ENCODE measurements at regions not wholly inside any gene's neighbourhood (a gene's known extent, or its start where the extent isn't known, plus 50 kb on each side); places are given as distances from the start of the nearest gene placed in this dataset.

GRCh38 chr11:107157809-107158187, 139.5 kb upstream of the GUCY1A2 start:
- peak overlapping the region in 1 of 2 donors; percentile 50 for H3K27ac ChIP-seq (ENCODE audit: low read depth in 1 of 2, low read length in 2 of 2)
- H3K36me3 ChIP-seq (ENCODE audit: control insufficient read depth in 4 of 4, insufficient read depth in 3 of 4, low read depth in 1 of 4, low read length in 3 of 4): no peaks in the 10 kb centered on the region
- WGBS: 0% methylated on average over 1 of the region's 1 CpG
- DNase-seq (ENCODE audit: low spot score): no peak
- peaks cover 3 to 15% (median 8%) of the 10 kb centered on the region in 4 donors for H3K4me1 ChIP-seq (ENCODE audit: control insufficient read depth in 4 of 4, insufficient read depth in 4 of 4, low read length in 3 of 4)
- no peak overlapping the region for H3K9ac ChIP-seq (ENCODE audit: low read depth in 1 of 2, low read length in 2 of 2)
- H3K27me3 ChIP-seq (ENCODE audit: control insufficient read depth in 4 of 4, insufficient read depth in 4 of 4, low read length in 3 of 4): no peaks in the 10 kb centered on the region
- no peak overlapping the region for H3K4me3 ChIP-seq (ENCODE audit: low read depth in 1 of 3, low read length in 3 of 3)
- TF ChIP-seq JUND (IDR thresholded peaks at IDR 0.05): peak in 1 of 2 donors; percentile 30
- no peak for TF ChIP-seq SP1 (IDR thresholded peaks at IDR 0.05)
- no peak for TF ChIP-seq TAF1 (conservative IDR thresholded peaks at IDR 0.05)
- TF ChIP-seq CTCF (IDR thresholded peaks at IDR 0.05; ENCODE audit: low read depth, low read length, missing input control): no peak
- TF ChIP-seq MAX (IDR thresholded peaks at IDR 0.05): no peak
- TF ChIP-seq FOXA1 (IDR thresholded peaks at IDR 0.05): peak; percentile 80
- peak; percentile 93 for TF ChIP-seq FOXA2 (IDR thresholded peaks at IDR 0.05)
- TF ChIP-seq HNF4G (IDR thresholded peaks at IDR 0.05): no peak
- no peak for TF ChIP-seq REST (IDR thresholded peaks at IDR 0.05)
- peak; percentile 61 for TF ChIP-seq YY1 (IDR thresholded peaks at IDR 0.05)
- TF ChIP-seq NR2F2 (IDR thresholded peaks at IDR 0.05): no peak
- peak in 1 of 2 donors; percentile 82 for TF ChIP-seq HNF4A (conservative IDR thresholded peaks at IDR 0.05)
- peak in 1 of 2 donors; percentile 52 for TF ChIP-seq EGR1 (IDR thresholded peaks at IDR 0.05; ENCODE audit: low read depth in 2 of 2)
- TF ChIP-seq RAD21 (IDR thresholded peaks at IDR 0.05): peak in 1 of 2 donors; percentile 29
- TF ChIP-seq, protein P1, sequence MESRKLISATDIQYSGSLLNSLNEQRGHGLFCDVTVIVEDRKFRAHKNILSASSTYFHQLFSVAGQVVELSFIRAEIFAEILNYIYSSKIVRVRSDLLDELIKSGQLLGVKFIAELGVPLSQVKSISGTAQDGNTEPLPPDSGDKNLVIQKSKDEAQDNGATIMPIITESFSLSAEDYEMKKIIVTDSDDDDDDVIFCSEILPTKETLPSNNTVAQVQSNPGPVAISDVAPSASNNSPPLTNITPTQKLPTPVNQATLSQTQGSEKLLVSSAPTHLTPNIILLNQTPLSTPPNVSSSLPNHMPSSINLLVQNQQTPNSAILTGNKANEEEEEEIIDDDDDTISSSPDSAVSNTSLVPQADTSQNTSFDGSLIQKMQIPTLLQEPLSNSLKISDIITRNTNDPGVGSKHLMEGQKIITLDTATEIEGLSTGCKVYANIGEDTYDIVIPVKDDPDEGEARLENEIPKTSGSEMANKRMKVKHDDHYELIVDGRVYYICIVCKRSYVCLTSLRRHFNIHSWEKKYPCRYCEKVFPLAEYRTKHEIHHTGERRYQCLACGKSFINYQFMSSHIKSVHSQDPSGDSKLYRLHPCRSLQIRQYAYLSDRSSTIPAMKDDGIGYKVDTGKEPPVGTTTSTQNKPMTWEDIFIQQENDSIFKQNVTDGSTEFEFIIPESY (IDR thresholded peaks at IDR 0.05): peak; percentile 72
- TF ChIP-seq, protein P2, sequence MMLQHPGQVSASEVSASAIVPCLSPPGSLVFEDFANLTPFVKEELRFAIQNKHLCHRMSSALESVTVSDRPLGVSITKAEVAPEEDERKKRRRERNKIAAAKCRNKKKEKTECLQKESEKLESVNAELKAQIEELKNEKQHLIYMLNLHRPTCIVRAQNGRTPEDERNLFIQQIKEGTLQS (IDR thresholded peaks at IDR 0.05): no peak
- peak in 1 of 2 donors; percentile 49 for TF ChIP-seq RXRA (IDR thresholded peaks at IDR 0.05)
- no peak for TF ChIP-seq GABPA (IDR thresholded peaks at IDR 0.05 in 1 of 2, conservative IDR thresholded peaks at IDR 0.05 in 1 of 2)
- H3K9me3 ChIP-seq (ENCODE audit: control insufficient read depth in 4 of 4, low read length in 3 of 4): no peaks in the 10 kb centered on the region

Data from liver (tissue), 8 donors.